Vagina (tissue), 2 donors: ENCODE measurements at regions not wholly inside any gene's neighbourhood (a gene's known extent, or its start where the extent isn't known, plus 50 kb on each side); places are given as distances from the start of the nearest gene placed in this dataset.

ENCODE experiments used
- DNase-seq, 2 donors: peaks; one replicate each; pipeline ENCODE4 v3.0.0-alpha.2; 2017; ENCODE audit errors: extremely low spot score in 2 of 2
- H3K27ac ChIP-seq: fragments of 200-600 bp; sonication (generic); one replicate; pipeline ENCODE4 v1.5.1; 2019
- H3K27me3 ChIP-seq: fragments of 200-600 bp; sonication (generic); one replicate; pipeline ENCODE4 v1.5.1; 2019
- H3K36me3 ChIP-seq, 2 donors: fragments of 200-600 bp; sonication (generic); one replicate each; pipeline ENCODE4 v1.5.1; 2017 to 2019
- H3K4me1 ChIP-seq: fragments of 200-600 bp; sonication (generic); one replicate; pipeline ENCODE4 v1.5.1; 2019
- H3K4me3 ChIP-seq, 2 donors: fragments of 200-600 bp; sonication (generic); 1 replicate in 1 of 2; 2 replicates in 1 of 2; pipeline ENCODE4 v1.5.1; 2016 to 2019
- H3K9me3 ChIP-seq: fragments of 200-600 bp; sonication (generic); one replicate; pipeline ENCODE4 v1.5.1; 2019
- CTCF ChIP-seq, 3 experiments: fragments of 450-650 bp in 2 of 3; fragments of 200-600 bp in 1 of 3; sonication (generic) in 1 of 3; IDR thresholded peaks; one replicate each; pipeline ENCODE4 v1.5.1; 2017 to 2019; ENCODE audit warnings: antibody characterized with exemption in 3 of 3, mild to moderate bottlenecking in 2 of 3, moderate library complexity in 2 of 3
- POLR2A ChIP-seq, 2 donors: fragments of 450-650 bp; IDR thresholded peaks; one replicate each; pipeline ENCODE4 v1.6.1; 2017; ENCODE audit warnings: antibody characterized with exemption in 2 of 2, mild to moderate bottlenecking in 2 of 2, moderate library complexity in 2 of 2
- POLR2AphosphoS5 ChIP-seq, 2 donors: sonication (generic); formaldehyde crosslinking; IDR thresholded peaks; one replicate each; pipeline ENCODE4 v1.9.0; 2017; ENCODE audit warnings: antibody characterized with exemption in 2 of 2, mild to moderate bottlenecking in 2 of 2, low read depth in 1 of 2; ENCODE audit not compliant: insufficient read depth in 1 of 2
- intact Hi-C: fragments of 100-400 bp; cut with DNase I; formaldehyde crosslinking; loops from one replicate; pipeline ENCODE4 v1.15.1; 2023

GRCh38 chr5:71882826-71883741, 164.0 kb downstream of the CARTPT start:
- TF ChIP-seq CTCF (IDR thresholded peaks at IDR 0.05) (no peak), POLR2A (IDR thresholded peaks at IDR 0.05) (no peak), POLR2AphosphoS5 (IDR thresholded peaks at IDR 0.05; ENCODE audit: insufficient read depth in 1 of 2, low read depth in 1 of 2) (no peak)
- no peaks in the 10 kb centered on the region for H3K36me3 ChIP-seq
- peaks cover 11% of the 10 kb centered on the region for H3K4me1 ChIP-seq
- intact Hi-C loops = loop anchor here (5.0 kb wide), 1 partner anchor 499 kb away; no protein-coding TSS in a partner anchor
- H3K4me3 ChIP-seq = no peak overlapping the region
- H3K27ac ChIP-seq = no peak overlapping the region
- no peaks in the 10 kb centered on the region for H3K9me3 ChIP-seq
- H3K27me3 ChIP-seq = no peaks in the 10 kb centered on the region
- peak in 1 of 2 donors; percentile 70 for DNase-seq

- TF ChIP-seq POLR2A (IDR thresholded peaks at IDR 0.05) (no peak), POLR2AphosphoS5 (IDR thresholded peaks at IDR 0.05; ENCODE audit: insufficient read depth in 1 of 2, low read depth in 1 of 2) (no peak), CTCF (IDR thresholded peaks at IDR 0.05) (no peak)
- H3K27me3 ChIP-seq = no peaks in the 10 kb centered on the region
- DNase-seq = no peak
- no peak overlapping the region for H3K4me3 ChIP-seq
- intact Hi-C loops = loop anchor here (5.0 kb wide), 1 partner anchor 499 kb away; no protein-coding TSS in a partner anchor
- no peaks in the 10 kb centered on the region for H3K36me3 ChIP-seq
- no peaks in the 10 kb centered on the region for H3K9me3 ChIP-seq
- no peak overlapping the region for H3K27ac ChIP-seq
- peaks cover 11% of the 10 kb centered on the region for H3K4me1 ChIP-seq
Observed at GRCh38 chr5:71883742-71884103, 164.6 kb downstream of the CARTPT start.

- intact Hi-C loops = loop anchor here (5.0 kb wide), 1 partner anchor 497 kb away; no protein-coding TSS in a partner anchor
- Histone ChIP-seq H3K27me3 (no peaks in the 10 kb centered on the region), H3K27ac (no peak overlapping the region), H3K4me1 (peaks cover 11% of the 10 kb centered on the region), H3K9me3 (no peaks in the 10 kb centered on the region), H3K36me3 (no peaks in the 10 kb centered on the region), H3K4me3 (no peak overlapping the region)
- TF ChIP-seq POLR2AphosphoS5 (IDR thresholded peaks at IDR 0.05; ENCODE audit: insufficient read depth in 1 of 2, low read depth in 1 of 2) (no peak), CTCF (IDR thresholded peaks at IDR 0.05) (no peak), POLR2A (IDR thresholded peaks at IDR 0.05) (no peak)
- peak in 1 of 2 donors; percentile 65 for DNase-seq
Observed at GRCh38 chr5:71884926-71885325, 165.9 kb downstream of the CARTPT start.

- no peak for DNase-seq
Observed at GRCh38 chr5:71886406-71886805, 167.3 kb downstream of the CARTPT start.

More at GRCh38 chr5:71886406-71886805, 167.3 kb downstream of the CARTPT start:
- H3K36me3 ChIP-seq = no peaks in the 10 kb centered on the region
- H3K9me3 ChIP-seq = no peaks in the 10 kb centered on the region
- H3K27ac ChIP-seq = no peak overlapping the region
- peaks cover 11% of the 10 kb centered on the region for H3K4me1 ChIP-seq
- intact Hi-C loops = no loop called here
- no peak overlapping the region for H3K4me3 ChIP-seq
- TF ChIP-seq POLR2A (IDR thresholded peaks at IDR 0.05) (no peak), CTCF (IDR thresholded peaks at IDR 0.05) (no peak), POLR2AphosphoS5 (IDR thresholded peaks at IDR 0.05; ENCODE audit: insufficient read depth in 1 of 2, low read depth in 1 of 2) (no peak)
- no peaks in the 10 kb centered on the region for H3K27me3 ChIP-seq
